Activated T-helper 1 cell treated with anti-CD3 and anti-CD28 coated beads, Interleukin-12 subunit alpha, Interleukin-12 subunit beta, Interleukin-2, Interleukin-4 antibody, amounts not matched to agents 30 ng/mL and 10 ng/mL and 1 ng/mL, durations not matched to agents 14 hours and 24 hours and 36 hours (primary cell): ENCODE measurements at regions not wholly inside any gene's neighbourhood (a gene's known extent, or its start where the extent isn't known, plus 50 kb on each side); places are given as distances from the start of the nearest gene placed in this dataset.
"Not testable (repeated sequence)": the region's sequence is repeated elsewhere in the genome, so short reads cannot be mapped to it uniquely, and the experiment has no call there.

Source experiments
- DNase-seq: peaks from one replicate; pipeline ENCODE4 v3.0.0; 2021; ENCODE audit warnings: low spot score
- H3K27ac Mint-ChIP-seq: one replicate; pipeline ENCODE4 v1.8.0; 2021; ENCODE audit warnings: mild to moderate bottlenecking, mixed read lengths
- H3K27me3 Mint-ChIP-seq: one replicate; pipeline ENCODE4 v1.8.0; 2022; ENCODE audit warnings: mild to moderate bottlenecking, moderate library complexity, mixed read lengths; ENCODE audit not compliant: insufficient read depth
- H3K36me3 Mint-ChIP-seq: one replicate; pipeline ENCODE4 v1.8.0; 2021; ENCODE audit warnings: low read depth, mixed read lengths
- H3K4me1 Mint-ChIP-seq: one replicate; pipeline ENCODE4 v1.8.0; 2021; ENCODE audit warnings: low read depth, mixed read lengths
- H3K4me3 Mint-ChIP-seq: one replicate; pipeline ENCODE4 v1.8.0; 2021; ENCODE audit warnings: mild to moderate bottlenecking, moderate library complexity, mixed read lengths
- H3K9me3 Mint-ChIP-seq: one replicate; pipeline ENCODE4 v1.8.0; 2021; ENCODE audit warnings: mixed read lengths
- intact Hi-C: fragments of 100-400 bp; cut with micrococcal nuclease; formaldehyde crosslinking; loops from one replicate; pipeline ENCODE4 v1.15.1; 2024

- Mint-ChIP-seq H3K27me3 (no peaks in the 10 kb centered on the region), H3K27ac (no peak overlapping the region), H3K9me3 (peaks cover 23% of the 10 kb centered on the region), H3K4me1 (no peaks in the 10 kb centered on the region), H3K36me3 (no peaks in the 10 kb centered on the region), H3K4me3 (no peak overlapping the region)
- intact Hi-C loops, result no loop called here
- no peak for DNase-seq
Measured at GRCh38 chr14:83004456-83005006, 1470.9 kb upstream of the SEL1L start.

- intact Hi-C loops, result no loop called here
- Mint-ChIP-seq H3K27me3 (no peaks in the 10 kb centered on the region), H3K36me3 (no peaks in the 10 kb centered on the region), H3K27ac (no peak overlapping the region), H3K9me3 (peaks cover 33% of the 10 kb centered on the region), H3K4me1 (no peaks in the 10 kb centered on the region), H3K4me3 (no peak overlapping the region)
- DNase-seq, result no peak
Measured at GRCh38 chr14:83006121-83006670, 1472.5 kb upstream of the SEL1L start.

GRCh38 chr14:83007052-83007451 is 1473.4 kb upstream of the SEL1L start:
- H3K4me3 Mint-ChIP-seq, DNase-seq, H3K36me3 Mint-ChIP-seq, H3K27me3 Mint-ChIP-seq, H3K4me1 Mint-ChIP-seq, intact Hi-C loops, H3K27ac Mint-ChIP-seq: not testable (repeated sequence)
- H3K9me3 Mint-ChIP-seq, result peaks cover 37% of the 10 kb centered on the region

- Mint-ChIP-seq H3K36me3 (no peaks in the 10 kb centered on the region), H3K4me1 (no peaks in the 10 kb centered on the region), H3K4me3 (no peak overlapping the region), H3K27ac (no peak overlapping the region), H3K9me3 (peaks cover 37% of the 10 kb centered on the region), H3K27me3 (no peaks in the 10 kb centered on the region)
- DNase-seq, result no peak
- intact Hi-C loops, result no loop called here
Measured at GRCh38 chr14:83007641-83008225, 1474.1 kb upstream of the SEL1L start.

- intact Hi-C loops, result no loop called here
- Mint-ChIP-seq H3K4me1 (no peaks in the 10 kb centered on the region), H3K4me3 (no peak overlapping the region), H3K9me3 (peaks cover 6% of the 10 kb centered on the region), H3K36me3 (no peaks in the 10 kb centered on the region), H3K27ac (no peak overlapping the region), H3K27me3 (no peaks in the 10 kb centered on the region)
- DNase-seq, result no peak
Measured at GRCh38 chr14:83017296-83017695, 1483.6 kb upstream of the SEL1L start.

GRCh38 chr14:83019744-83020414 is 1486.2 kb upstream of the SEL1L start:
- intact Hi-C loops, result no loop called here
- H3K9me3 Mint-ChIP-seq, result peaks cover 9% of the 10 kb centered on the region
- no peak overlapping the region for H3K4me3 Mint-ChIP-seq
- H3K4me1 Mint-ChIP-seq, result no peaks in the 10 kb centered on the region
- H3K27ac Mint-ChIP-seq, result no peak overlapping the region
- H3K36me3 Mint-ChIP-seq, result no peaks in the 10 kb centered on the region
- no peak for DNase-seq
- H3K27me3 Mint-ChIP-seq, result no peaks in the 10 kb centered on the region

GRCh38 chr14:83021323-83021722 is 1487.7 kb upstream of the SEL1L start:
- no peak for DNase-seq
- Mint-ChIP-seq H3K36me3 (no peaks in the 10 kb centered on the region), H3K9me3 (peaks cover 17% of the 10 kb centered on the region), H3K27me3 (no peaks in the 10 kb centered on the region), H3K27ac (no peak overlapping the region), H3K4me3 (no peak overlapping the region), H3K4me1 (no peaks in the 10 kb centered on the region)
- intact Hi-C loops, result no loop called here

- Mint-ChIP-seq H3K4me1 (no peaks in the 10 kb centered on the region), H3K27me3 (no peaks in the 10 kb centered on the region), H3K36me3 (no peaks in the 10 kb centered on the region), H3K27ac (no peak overlapping the region), H3K9me3 (peaks cover 15% of the 10 kb centered on the region), H3K4me3 (no peak overlapping the region)
- intact Hi-C loops, result no loop called here
- DNase-seq, result no peak
Measured at GRCh38 chr14:83023369-83023768, 1489.7 kb upstream of the SEL1L start.

- Mint-ChIP-seq H3K4me1 (no peaks in the 10 kb centered on the region), H3K4me3 (no peak overlapping the region), H3K27me3 (no peaks in the 10 kb centered on the region), H3K27ac (no peak overlapping the region), H3K36me3 (no peaks in the 10 kb centered on the region), H3K9me3 (peaks cover 5% of the 10 kb centered on the region)
- intact Hi-C loops, result no loop called here
- no peak for DNase-seq
Measured at GRCh38 chr14:83041224-83041623, 1507.6 kb upstream of the SEL1L start.

GRCh38 chr14:83042858-83043257 is 1509.2 kb upstream of the SEL1L start:
- intact Hi-C loops, result no loop called here
- Mint-ChIP-seq H3K27me3 (no peaks in the 10 kb centered on the region), H3K9me3 (peaks cover 5% of the 10 kb centered on the region), H3K27ac (no peak overlapping the region), H3K4me1 (no peaks in the 10 kb centered on the region), H3K36me3 (no peaks in the 10 kb centered on the region), H3K4me3 (no peak overlapping the region)
- no peak for DNase-seq

GRCh38 chr14:83044001-83044400 is 1510.3 kb upstream of the SEL1L start:
- DNase-seq, result no peak
- no peak overlapping the region for H3K4me3 Mint-ChIP-seq

GRCh38 chr14:83047059-83047830 is 1513.6 kb upstream of the SEL1L start:
- DNase-seq, result no peak
- Mint-ChIP-seq H3K27ac (no peak overlapping the region), H3K4me3 (no peak overlapping the region), H3K27me3 (no peaks in the 10 kb centered on the region), H3K4me1 (no peaks in the 10 kb centered on the region), H3K36me3 (no peaks in the 10 kb centered on the region), H3K9me3 (peaks cover 12% of the 10 kb centered on the region)
- intact Hi-C loops, result no loop called here

More at GRCh38 chr14:83044001-83044400, 1510.3 kb upstream of the SEL1L start:
- H3K27me3 Mint-ChIP-seq, result no peaks in the 10 kb centered on the region
- H3K4me1 Mint-ChIP-seq, result no peaks in the 10 kb centered on the region
- H3K27ac Mint-ChIP-seq, result no peak overlapping the region
- intact Hi-C loops, result no loop called here
- no peaks in the 10 kb centered on the region for H3K36me3 Mint-ChIP-seq
- peaks cover 5% of the 10 kb centered on the region for H3K9me3 Mint-ChIP-seq
